ENCODE measurements at regions not wholly inside any gene's neighbourhood (a gene's known extent, or its start where the extent isn't known, plus 50 kb on each side); places are given as distances from the start of the nearest gene placed in this dataset.

DNA sequence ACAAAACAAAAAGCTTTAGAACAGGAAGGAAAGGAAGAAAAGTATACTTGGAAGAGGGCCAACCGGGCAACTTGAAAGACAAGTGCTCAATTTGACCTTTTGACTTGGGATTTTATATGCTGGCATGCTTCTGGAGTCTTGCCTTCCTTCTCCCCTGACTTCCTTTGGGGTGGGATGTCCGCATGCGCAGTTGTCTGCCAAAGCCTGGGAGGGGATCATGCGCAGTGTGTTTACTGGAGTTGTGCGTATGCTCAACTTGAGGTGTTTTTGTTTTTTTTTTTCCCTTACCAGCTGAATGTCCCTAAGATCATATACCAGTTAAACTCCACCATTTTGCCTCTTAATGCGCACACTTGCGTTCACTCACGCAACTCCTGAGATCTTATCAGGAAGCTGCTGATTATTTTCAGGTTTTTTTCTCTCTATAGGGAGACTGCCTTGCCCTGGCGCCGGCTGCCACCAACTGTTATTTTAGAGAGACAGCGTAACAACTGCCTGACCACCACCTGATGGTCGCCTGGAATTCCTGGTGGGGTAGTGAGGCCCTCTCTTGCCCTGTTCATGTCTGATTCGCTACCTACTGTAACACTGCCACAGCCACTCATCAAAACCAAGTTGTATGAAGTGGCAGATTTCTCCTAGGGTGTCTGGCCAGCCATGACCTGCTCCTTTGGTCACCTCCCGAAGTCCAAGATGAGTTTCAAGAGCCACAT, 138.7 kb upstream of the ZNF644 start:
- Histone ChIP-seq H2BK15ac (ENCODE audit: low read length) (no peak overlapping the region), H3K4me2 (ENCODE audit: insufficient read depth, low read length, poor library complexity, severe bottlenecking) (no peak overlapping the region), H3K4me1 (ENCODE audit: control insufficient read depth in 2 of 2, insufficient read depth in 1 of 2, low read depth in 1 of 2, low read length in 2 of 2) (peaks cover 0 to 2% of the 10 kb centered on the region in 2 donors), H4K8ac (ENCODE audit: low read depth, low read length) (no peak overlapping the region), H3K27me3 (ENCODE audit: control insufficient read depth in 3 of 3, insufficient read depth in 3 of 3, low read depth in 1 of 3, low read length in 3 of 3) (peaks cover 0 to 15% (median 0%) of the 10 kb centered on the region in 3 experiments), H3K4ac (ENCODE audit: low read length) (no peak overlapping the region), H3K9me3 (replicated peaks in 1 of 2; ENCODE audit: control insufficient read depth in 2 of 2, insufficient read depth in 1 of 2, low read depth in 1 of 2, low read length in 2 of 2) (no peaks in the 10 kb centered on the region), H2BK12ac (ENCODE audit: low read length) (no peak overlapping the region), H3K36me3 (replicated peaks in 1 of 2; ENCODE audit: control insufficient read depth in 2 of 2, insufficient read depth in 2 of 2, low read length in 2 of 2) (no peaks in the 10 kb centered on the region), H3K9ac (ENCODE audit: low read depth, low read length, poor library complexity) (no peak overlapping the region), H2AK5ac (ENCODE audit: low read depth, low read length) (no peak overlapping the region), H3K4me3 (ENCODE audit: low read length in 2 of 2) (no peak overlapping the region), H2BK5ac (ENCODE audit: low read length) (no peak overlapping the region), H3K14ac (ENCODE audit: low read length) (no peak overlapping the region), H2BK120ac (ENCODE audit: low read depth, low read length) (no peak overlapping the region), H3K23ac (ENCODE audit: low read depth, low read length, poor library complexity) (no peak overlapping the region), H3K18ac (ENCODE audit: low read length) (no peak overlapping the region), H2AFZ (ENCODE audit: low read length) (no peak overlapping the region), H3K27ac (replicated peaks; ENCODE audit: low read length) (no peak overlapping the region), H4K91ac (ENCODE audit: low read depth, low read length, poor library complexity) (no peak overlapping the region), H3K79me1 (ENCODE audit: low read depth, low read length) (no peaks in the 10 kb centered on the region)
- DNase-seq (ENCODE audit: low spot score): no peak
- no CpG with 5 or more reads among the region's 14 CpGs for WGBS, 2 donors (ENCODE audit: extremely low coverage in 2 of 2, insufficient read length in 2 of 2, insufficient replicate concordance in 1 of 2)

DNA sequence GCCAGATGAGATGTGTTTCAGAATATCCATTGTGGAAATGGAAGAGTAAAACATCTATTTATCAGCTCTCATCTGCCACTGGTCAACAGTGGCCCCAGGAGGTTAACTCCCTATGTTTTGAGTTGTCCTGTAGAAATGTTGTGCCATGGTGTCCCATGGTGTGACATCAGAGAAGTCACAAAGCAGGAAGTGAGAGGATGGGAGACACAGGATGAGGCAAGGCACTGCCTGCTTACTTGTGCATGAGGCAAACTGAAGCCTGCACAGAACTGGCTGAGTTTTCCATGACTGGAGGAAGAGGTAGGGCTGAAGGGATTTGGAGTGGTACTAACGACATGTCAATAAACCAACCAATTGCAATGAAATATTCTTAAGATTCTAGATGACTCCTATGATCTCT, 131.5 kb upstream of the ZNF644 start:
- Histone ChIP-seq H2AFZ (ENCODE audit: low read length) (no peak overlapping the region), H2AK5ac (ENCODE audit: low read depth, low read length) (no peak overlapping the region), H3K4me2 (ENCODE audit: insufficient read depth, low read length, poor library complexity, severe bottlenecking) (no peak overlapping the region), H2BK15ac (ENCODE audit: low read length) (no peak overlapping the region), H4K91ac (ENCODE audit: low read depth, low read length, poor library complexity) (no peak overlapping the region), H3K79me1 (ENCODE audit: low read depth, low read length) (no peaks in the 10 kb centered on the region), H3K4ac (ENCODE audit: low read length) (no peak overlapping the region), H4K8ac (ENCODE audit: low read depth, low read length) (no peak overlapping the region), H3K9me3 (replicated peaks in 1 of 2; ENCODE audit: control insufficient read depth in 2 of 2, insufficient read depth in 1 of 2, low read depth in 1 of 2, low read length in 2 of 2) (no peaks in the 10 kb centered on the region), H3K14ac (ENCODE audit: low read length) (no peak overlapping the region), H3K36me3 (replicated peaks in 1 of 2; ENCODE audit: control insufficient read depth in 2 of 2, insufficient read depth in 2 of 2, low read length in 2 of 2) (no peaks in the 10 kb centered on the region), H3K27ac (replicated peaks; ENCODE audit: low read length) (no peak overlapping the region), H3K27me3 (ENCODE audit: control insufficient read depth in 3 of 3, insufficient read depth in 3 of 3, low read depth in 1 of 3, low read length in 3 of 3) (peaks cover 0 to 13% (median 0%) of the 10 kb centered on the region in 3 experiments), H3K18ac (ENCODE audit: low read length) (no peak overlapping the region), H3K23ac (ENCODE audit: low read depth, low read length, poor library complexity) (no peak overlapping the region), H2BK120ac (ENCODE audit: low read depth, low read length) (no peak overlapping the region), H3K4me1 (ENCODE audit: control insufficient read depth in 2 of 2, insufficient read depth in 1 of 2, low read depth in 1 of 2, low read length in 2 of 2) (no peaks in the 10 kb centered on the region), H2BK5ac (ENCODE audit: low read length) (no peak overlapping the region), H2BK12ac (ENCODE audit: low read length) (no peak overlapping the region), H3K9ac (ENCODE audit: low read depth, low read length, poor library complexity) (no peak overlapping the region), H3K4me3 (ENCODE audit: low read length in 2 of 2) (no peak overlapping the region)
- no peak for DNase-seq (ENCODE audit: low spot score)
- WGBS, 2 donors (ENCODE audit: extremely low coverage in 2 of 2, insufficient read length in 2 of 2, insufficient replicate concordance in 1 of 2): no CpG with 5 or more reads among the region's 1 CpG

- Histone ChIP-seq H2BK5ac (ENCODE audit: low read length) (no peak overlapping the region), H3K36me3 (replicated peaks in 1 of 2; ENCODE audit: control insufficient read depth in 2 of 2, insufficient read depth in 2 of 2, low read length in 2 of 2) (no peaks in the 10 kb centered on the region), H3K4me3 (ENCODE audit: low read length in 2 of 2) (no peak overlapping the region), H2AK5ac (ENCODE audit: low read depth, low read length) (no peak overlapping the region), H4K91ac (ENCODE audit: low read depth, low read length, poor library complexity) (no peak overlapping the region), H2BK15ac (ENCODE audit: low read length) (no peak overlapping the region), H4K8ac (ENCODE audit: low read depth, low read length) (no peak overlapping the region), H2BK12ac (ENCODE audit: low read length) (no peak overlapping the region), H2AFZ (ENCODE audit: low read length) (no peak overlapping the region), H3K18ac (ENCODE audit: low read length) (no peak overlapping the region), H3K4me2 (ENCODE audit: insufficient read depth, low read length, poor library complexity, severe bottlenecking) (no peak overlapping the region), H3K14ac (ENCODE audit: low read length) (no peak overlapping the region), H3K27me3 (ENCODE audit: control insufficient read depth in 3 of 3, insufficient read depth in 3 of 3, low read depth in 1 of 3, low read length in 3 of 3) (peaks cover 0 to 9% (median 0%) of the 10 kb centered on the region in 3 experiments), H3K9me3 (replicated peaks in 1 of 2; ENCODE audit: control insufficient read depth in 2 of 2, insufficient read depth in 1 of 2, low read depth in 1 of 2, low read length in 2 of 2) (no peaks in the 10 kb centered on the region), H3K23ac (ENCODE audit: low read depth, low read length, poor library complexity) (no peak overlapping the region), H2BK120ac (ENCODE audit: low read depth, low read length) (no peak overlapping the region), H3K79me1 (ENCODE audit: low read depth, low read length) (no peaks in the 10 kb centered on the region), H3K9ac (ENCODE audit: low read depth, low read length, poor library complexity) (no peak overlapping the region), H3K4me1 (ENCODE audit: control insufficient read depth in 2 of 2, insufficient read depth in 1 of 2, low read depth in 1 of 2, low read length in 2 of 2) (no peaks in the 10 kb centered on the region), H3K4ac (ENCODE audit: low read length) (no peak overlapping the region), H3K27ac (replicated peaks; ENCODE audit: low read length) (no peak overlapping the region)
- WGBS, 2 donors (ENCODE audit: extremely low coverage in 2 of 2, insufficient read length in 2 of 2, insufficient replicate concordance in 1 of 2): no CpG with 5 or more reads among the region's 5 CpGs
- DNase-seq (ENCODE audit: low spot score): no peak
These were observed 130.5 kb upstream of the ZNF644 start for GRCh38 chr1:91152331-91152730.

DNA sequence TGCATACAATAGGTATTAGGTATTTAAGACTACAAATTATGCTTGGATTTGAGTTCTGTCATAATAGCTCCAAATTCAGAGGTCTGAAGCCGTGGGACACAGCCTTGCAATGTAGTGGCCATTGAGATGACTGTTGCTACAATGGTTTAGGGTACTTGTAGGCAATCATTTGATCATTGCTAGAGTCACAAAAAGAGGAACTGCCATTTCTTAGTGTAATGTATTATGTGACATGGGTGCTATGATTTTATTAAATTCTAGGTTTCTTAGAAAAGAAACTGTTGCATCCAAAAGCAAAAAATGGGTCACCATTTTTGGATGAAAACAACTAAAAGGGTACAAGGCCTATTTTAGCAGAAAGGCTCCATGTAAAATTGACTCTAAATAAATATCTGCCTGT, 129.9 kb upstream of the ZNF644 start:
- Histone ChIP-seq H4K8ac (ENCODE audit: low read depth, low read length) (no peak overlapping the region), H3K18ac (ENCODE audit: low read length) (no peak overlapping the region), H2BK120ac (ENCODE audit: low read depth, low read length) (no peak overlapping the region), H4K91ac (ENCODE audit: low read depth, low read length, poor library complexity) (no peak overlapping the region), H3K9ac (ENCODE audit: low read depth, low read length, poor library complexity) (no peak overlapping the region), H2BK5ac (ENCODE audit: low read length) (no peak overlapping the region), H3K4ac (ENCODE audit: low read length) (no peak overlapping the region), H3K36me3 (replicated peaks in 1 of 2; ENCODE audit: control insufficient read depth in 2 of 2, insufficient read depth in 2 of 2, low read length in 2 of 2) (no peaks in the 10 kb centered on the region), H3K4me3 (ENCODE audit: low read length in 2 of 2) (no peak overlapping the region), H2BK12ac (ENCODE audit: low read length) (no peak overlapping the region), H3K27ac (replicated peaks; ENCODE audit: low read length) (no peak overlapping the region), H3K23ac (ENCODE audit: low read depth, low read length, poor library complexity) (no peak overlapping the region), H3K4me1 (ENCODE audit: control insufficient read depth in 2 of 2, insufficient read depth in 1 of 2, low read depth in 1 of 2, low read length in 2 of 2) (no peaks in the 10 kb centered on the region), H3K14ac (ENCODE audit: low read length) (no peak overlapping the region), H2AK5ac (ENCODE audit: low read depth, low read length) (no peak overlapping the region), H3K79me1 (ENCODE audit: low read depth, low read length) (no peaks in the 10 kb centered on the region), H3K27me3 (ENCODE audit: control insufficient read depth in 3 of 3, insufficient read depth in 3 of 3, low read depth in 1 of 3, low read length in 3 of 3) (peaks cover 0 to 6% (median 0%) of the 10 kb centered on the region in 3 experiments), H2BK15ac (ENCODE audit: low read length) (no peak overlapping the region), H3K4me2 (ENCODE audit: insufficient read depth, low read length, poor library complexity, severe bottlenecking) (no peak overlapping the region), H3K9me3 (replicated peaks in 1 of 2; ENCODE audit: control insufficient read depth in 2 of 2, insufficient read depth in 1 of 2, low read depth in 1 of 2, low read length in 2 of 2) (no peaks in the 10 kb centered on the region), H2AFZ (ENCODE audit: low read length) (no peak overlapping the region)
- no CpG with 5 or more reads among the region's 1 CpG for WGBS, 2 donors (ENCODE audit: extremely low coverage in 2 of 2, insufficient read length in 2 of 2, insufficient replicate concordance in 1 of 2)
- DNase-seq (ENCODE audit: low spot score): no peak
